Mesendoderm (in vitro differentiated cells): ENCODE measurements at regions not wholly inside any gene's neighbourhood (a gene's known extent, or its start where the extent isn't known, plus 50 kb on each side); places are given as distances from the start of the nearest gene placed in this dataset.
A peak's percentile ranks its signal among the peaks of the same experiment; 100 is the strongest.

ENCODE experiments used
- DNase-seq: peaks from one replicate; pipeline ENCODE4 v3.0.0; 2013
- H2AK5ac ChIP-seq: 2 replicates; pipeline ENCODE4 v1.6.1; 2013; ENCODE audit warnings: low read length, inconsistent platforms
- H2BK120ac ChIP-seq: 2 replicates; pipeline ENCODE4 v1.6.1; 2013; ENCODE audit warnings: low read depth, mild to moderate bottlenecking, low read length, moderate library complexity, mixed read lengths
- H2BK15ac ChIP-seq: replicated peaks from 2 replicates; pipeline ENCODE4 v1.6.1; 2013; ENCODE audit warnings: low read depth, mild to moderate bottlenecking, moderate library complexity
- H2BK5ac ChIP-seq: 2 replicates; pipeline ENCODE4 v1.6.1; 2013; ENCODE audit warnings: low read length, inconsistent platforms
- H3K18ac ChIP-seq: 2 replicates; pipeline ENCODE4 v1.6.1; 2013; ENCODE audit warnings: mild to moderate bottlenecking, low read length, mixed read lengths
- H3K23ac ChIP-seq: one replicate; pipeline ENCODE4 v1.6.1; 2013; ENCODE audit warnings: low read length
- H3K27ac ChIP-seq: 2 replicates; pipeline ENCODE4 v1.5.1; 2013; ENCODE audit warnings: low read depth, mild to moderate bottlenecking, inconsistent platforms, low read length, moderate library complexity
- H3K27me3 ChIP-seq: 2 replicates; pipeline ENCODE4 v1.6.1; 2013; ENCODE audit warnings: low read length, control low read depth, mild to moderate bottlenecking, inconsistent platforms; ENCODE audit not compliant: insufficient read depth, poor library complexity
- H3K36me3 ChIP-seq: 2 replicates; pipeline ENCODE4 v1.6.1; 2013; ENCODE audit warnings: low read length, inconsistent platforms; ENCODE audit not compliant: control insufficient read depth, insufficient read depth
- H3K4ac ChIP-seq: one replicate; pipeline ENCODE4 v1.6.1; 2013; ENCODE audit warnings: low read depth, mild to moderate bottlenecking, low read length, moderate library complexity
- H3K4me1 ChIP-seq: 2 replicates; pipeline ENCODE4 v1.6.1; 2013; ENCODE audit warnings: low read depth, low read length, inconsistent platforms; ENCODE audit not compliant: control insufficient read depth
- H3K4me2 ChIP-seq: 2 replicates; pipeline ENCODE4 v1.6.1; 2013; ENCODE audit warnings: low read length
- H3K4me3 ChIP-seq: 2 replicates; pipeline ENCODE4 v1.5.1; 2013; ENCODE audit warnings: mild to moderate bottlenecking, low read length
- H3K56ac ChIP-seq: one replicate; pipeline ENCODE4 v1.6.1; 2013; ENCODE audit warnings: low read length
- H3K79me1 ChIP-seq: 2 replicates; pipeline ENCODE4 v1.6.1; 2013; ENCODE audit warnings: low read length, inconsistent platforms
- H3K79me2 ChIP-seq: 2 replicates; pipeline ENCODE4 v1.6.1; 2013; ENCODE audit warnings: mild to moderate bottlenecking, low read length; ENCODE audit not compliant: control insufficient read depth, insufficient read depth
- H3K9ac ChIP-seq: 2 replicates; pipeline ENCODE4 v1.6.1; 2013; ENCODE audit warnings: low read length, inconsistent platforms
- H4K5ac ChIP-seq: one replicate; pipeline ENCODE4 v1.6.1; 2013; ENCODE audit warnings: low read length
- H4K8ac ChIP-seq: one replicate; pipeline ENCODE4 v1.6.1; 2013; ENCODE audit warnings: low read depth, mild to moderate bottlenecking, control low read depth, low read length, moderate library complexity
- WGBS: extraction: QIAGEN DNeasy Blood & Tissue Kit; methylation state at CpG from one replicate; pipeline ENCODE4 v1.1.7; 2013; ENCODE audit warnings: low lambda C conversion rate, missing lambda C conversion rate; ENCODE audit not compliant: insufficient coverage; ENCODE audit errors: extremely low coverage; 5-methylcytosine and 5-hydroxymethylcytosine counted together

DNA sequence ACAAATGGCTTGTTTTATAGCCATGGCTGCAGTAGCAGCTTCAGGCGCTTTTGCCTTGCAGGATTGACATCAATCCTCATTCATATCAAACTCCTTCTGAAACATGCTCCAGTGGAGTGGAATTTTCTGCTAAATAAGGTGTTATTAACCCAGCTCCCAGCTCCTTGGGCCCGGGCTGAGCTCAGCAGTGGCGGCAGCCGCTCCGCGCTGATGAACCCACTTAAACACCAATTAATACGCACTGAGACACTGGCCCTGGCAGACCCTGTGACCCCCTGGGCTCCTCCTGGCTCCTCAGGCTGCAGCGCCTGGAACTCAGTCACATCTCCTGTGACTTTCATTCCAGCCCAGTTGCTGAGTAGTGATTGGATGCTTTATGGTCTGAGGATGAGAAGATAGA lies 137.4 kb upstream of the GRIK3 start:
- Histone ChIP-seq H3K4me3 (no peak overlapping the region), H3K18ac (no peak overlapping the region)
- WGBS = no CpG with 5 or more reads among the region's 8 CpGs

DNA sequence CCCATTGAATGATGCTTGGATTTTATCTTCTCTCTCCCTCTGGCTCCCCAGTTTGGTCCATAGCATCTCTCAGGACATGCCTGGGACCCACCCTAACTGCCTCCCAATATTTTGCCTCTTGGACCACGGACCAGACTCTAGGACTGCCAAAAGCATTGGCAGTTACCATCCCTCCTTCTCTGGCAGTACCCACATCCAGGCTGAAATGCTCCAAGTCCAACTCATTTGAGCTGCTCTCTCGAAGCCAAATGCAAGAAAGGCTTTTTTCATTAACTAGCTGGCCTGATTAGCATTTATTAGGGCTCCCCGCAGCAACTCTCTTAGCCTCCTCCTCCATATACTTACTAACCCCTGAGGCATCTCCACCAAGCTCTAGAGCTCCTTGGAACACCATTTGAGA lies 140.0 kb upstream of the GRIK3 start:
- H3K23ac ChIP-seq = no peak overlapping the region
- H3K9ac ChIP-seq = no peak overlapping the region
- H3K27me3 ChIP-seq = no peaks in the 10 kb centered on the region
- no peak overlapping the region for H4K8ac ChIP-seq
- no peak for DNase-seq
- no peak overlapping the region for H3K4me3 ChIP-seq
- H4K5ac ChIP-seq = no peak overlapping the region
- no peak overlapping the region for H3K4me2 ChIP-seq
- WGBS = no CpG with 5 or more reads among the region's 3 CpGs
- no peak overlapping the region for H2AK5ac ChIP-seq
- no peak overlapping the region for H3K56ac ChIP-seq
- no peaks in the 10 kb centered on the region for H3K79me1 ChIP-seq
- H2BK15ac ChIP-seq = no peak overlapping the region
- peak overlapping the region; percentile 7 for H2BK120ac ChIP-seq
- H3K27ac ChIP-seq = no peak overlapping the region
- H3K36me3 ChIP-seq = no peaks in the 10 kb centered on the region
- peak overlapping the region; percentile 61 for H3K18ac ChIP-seq
- no peak overlapping the region for H2BK5ac ChIP-seq
- H3K79me2 ChIP-seq = no peaks in the 10 kb centered on the region
- no peak overlapping the region for H3K4ac ChIP-seq
- peaks cover 3% of the 10 kb centered on the region for H3K4me1 ChIP-seq

More for the DNA sequence above, 137.4 kb upstream of the GRIK3 start:
- H3K4ac ChIP-seq = no peak overlapping the region
- no peak overlapping the region for H3K27ac ChIP-seq
- H3K9ac ChIP-seq = no peak overlapping the region
- no peaks in the 10 kb centered on the region for H3K27me3 ChIP-seq
- H3K23ac ChIP-seq = no peak overlapping the region
- no peaks in the 10 kb centered on the region for H3K36me3 ChIP-seq
- no peaks in the 10 kb centered on the region for H3K79me2 ChIP-seq
- no peak overlapping the region for H4K5ac ChIP-seq
- DNase-seq = no peak
- H2BK120ac ChIP-seq = no peak overlapping the region
- H2BK5ac ChIP-seq = no peak overlapping the region
- no peaks in the 10 kb centered on the region for H3K79me1 ChIP-seq
- no peak overlapping the region for H2AK5ac ChIP-seq
- H3K4me2 ChIP-seq = no peak overlapping the region
- H4K8ac ChIP-seq = no peak overlapping the region
- H2BK15ac ChIP-seq = no peak overlapping the region
- H3K4me1 ChIP-seq = peaks cover 3% of the 10 kb centered on the region
- no peak overlapping the region for H3K56ac ChIP-seq

GRCh38 chr1:37174876-37175275 lies 140.6 kb upstream of the GRIK3 start:
- no peak overlapping the region for H2BK15ac ChIP-seq
- peak overlapping the region; percentile 76 for H3K18ac ChIP-seq
- H2BK5ac ChIP-seq = no peak overlapping the region
- H3K36me3 ChIP-seq = no peaks in the 10 kb centered on the region
- WGBS = no CpG with 5 or more reads among the region's 2 CpGs
- H3K27me3 ChIP-seq = no peaks in the 10 kb centered on the region
- H3K9ac ChIP-seq = no peak overlapping the region
- H3K4ac ChIP-seq = no peak overlapping the region
- H3K4me1 ChIP-seq = peaks cover 3% of the 10 kb centered on the region
- DNase-seq = peak; percentile 86
- H3K27ac ChIP-seq = no peak overlapping the region
- H3K23ac ChIP-seq = no peak overlapping the region
- H3K4me2 ChIP-seq = no peak overlapping the region
- H2BK120ac ChIP-seq = peak overlapping the region; percentile 7
- no peak overlapping the region for H4K5ac ChIP-seq
- no peaks in the 10 kb centered on the region for H3K79me2 ChIP-seq
- H2AK5ac ChIP-seq = no peak overlapping the region
- H3K79me1 ChIP-seq = no peaks in the 10 kb centered on the region
- no peak overlapping the region for H3K4me3 ChIP-seq
- no peak overlapping the region for H3K56ac ChIP-seq
- H4K8ac ChIP-seq = no peak overlapping the region

DNA sequence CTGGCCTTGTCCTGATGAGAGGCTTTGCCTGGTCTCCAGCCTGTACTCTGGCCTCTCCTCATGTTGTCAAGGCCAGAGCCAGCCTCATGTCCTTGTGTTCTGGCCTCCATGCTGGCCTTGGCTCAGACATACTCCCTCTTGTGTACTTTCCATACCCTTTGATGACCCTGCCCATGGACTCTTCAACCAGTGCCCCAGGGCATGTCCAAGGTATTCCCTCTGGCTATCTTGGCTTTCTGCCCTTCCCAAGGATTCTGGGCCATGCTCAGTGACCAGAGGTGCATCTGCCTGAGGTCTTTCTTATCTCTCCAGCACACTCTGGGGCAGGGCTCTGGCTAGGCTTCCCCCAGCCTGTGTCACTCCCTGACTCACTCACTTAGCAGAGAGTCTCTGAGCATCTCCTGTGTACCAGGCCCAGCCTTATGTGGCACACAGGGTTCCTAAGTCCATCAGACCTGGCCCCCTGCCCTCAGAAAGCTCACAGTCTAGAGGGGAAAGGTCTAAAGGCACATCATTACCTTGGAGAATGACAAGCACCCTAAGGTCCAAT lies 141.4 kb upstream of the GRIK3 start:
- peak overlapping the region; percentile 8 for H3K4ac ChIP-seq
- peaks cover 3% of the 10 kb centered on the region for H3K4me1 ChIP-seq
- H3K27ac ChIP-seq = no peak overlapping the region
- no peak overlapping the region for H2BK15ac ChIP-seq
- H3K56ac ChIP-seq = no peak overlapping the region
- no peak overlapping the region for H3K23ac ChIP-seq
- no peak overlapping the region for H4K5ac ChIP-seq
- DNase-seq = no peak
- H3K36me3 ChIP-seq = no peaks in the 10 kb centered on the region
- H2BK120ac ChIP-seq = no peak overlapping the region
- no peak overlapping the region for H3K4me2 ChIP-seq
- no peak overlapping the region for H3K18ac ChIP-seq
- no peaks in the 10 kb centered on the region for H3K79me1 ChIP-seq
- H4K8ac ChIP-seq = no peak overlapping the region
- H2BK5ac ChIP-seq = no peak overlapping the region
- no peaks in the 10 kb centered on the region for H3K79me2 ChIP-seq
- no peak overlapping the region for H3K4me3 ChIP-seq
- H3K27me3 ChIP-seq = no peaks in the 10 kb centered on the region
- H3K9ac ChIP-seq = no peak overlapping the region
- H2AK5ac ChIP-seq = no peak overlapping the region

- WGBS = no CpG with 5 or more reads among the region's 1 CpG
Observed at GRCh38 chr1:37176269-37176668, 142.0 kb upstream of the GRIK3 start.

GRCh38 chr1:37177230-37177864 lies 143.0 kb upstream of the GRIK3 start:
- no peaks in the 10 kb centered on the region for H3K79me1 ChIP-seq
- H4K8ac ChIP-seq = no peak overlapping the region
- H3K23ac ChIP-seq = no peak overlapping the region
- H3K36me3 ChIP-seq = no peaks in the 10 kb centered on the region
- H2BK5ac ChIP-seq = no peak overlapping the region
- WGBS = no CpG with 5 or more reads among the region's 10 CpGs
- no peak overlapping the region for H3K56ac ChIP-seq
- no peak overlapping the region for H2AK5ac ChIP-seq
- H2BK15ac ChIP-seq = no peak overlapping the region
- H3K18ac ChIP-seq = no peak overlapping the region
- peak; percentile 85 for DNase-seq
- H3K4me3 ChIP-seq = no peak overlapping the region
- H3K27me3 ChIP-seq = no peaks in the 10 kb centered on the region
- H3K4me2 ChIP-seq = no peak overlapping the region
- H3K27ac ChIP-seq = no peak overlapping the region
- H4K5ac ChIP-seq = no peak overlapping the region
- no peak overlapping the region for H3K4ac ChIP-seq
- no peak overlapping the region for H2BK120ac ChIP-seq
- peaks cover 3% of the 10 kb centered on the region for H3K4me1 ChIP-seq
- H3K79me2 ChIP-seq = no peaks in the 10 kb centered on the region
- no peak overlapping the region for H3K9ac ChIP-seq

More at GRCh38 chr1:37176269-37176668, 142.0 kb upstream of the GRIK3 start:
- no peak overlapping the region for H3K56ac ChIP-seq
- H3K27ac ChIP-seq = no peak overlapping the region
- no peak overlapping the region for H2BK5ac ChIP-seq
- DNase-seq = no peak
- peak overlapping the region; percentile 22 for H2AK5ac ChIP-seq
- no peak overlapping the region for H3K4ac ChIP-seq
- no peaks in the 10 kb centered on the region for H3K36me3 ChIP-seq
- H3K9ac ChIP-seq = no peak overlapping the region
- H3K23ac ChIP-seq = no peak overlapping the region
- peaks cover 3% of the 10 kb centered on the region for H3K4me1 ChIP-seq
- H3K27me3 ChIP-seq = no peaks in the 10 kb centered on the region
- no peak overlapping the region for H4K5ac ChIP-seq
- no peaks in the 10 kb centered on the region for H3K79me1 ChIP-seq
- no peak overlapping the region for H2BK120ac ChIP-seq
- no peaks in the 10 kb centered on the region for H3K79me2 ChIP-seq
- no peak overlapping the region for H2BK15ac ChIP-seq
- no peak overlapping the region for H3K4me2 ChIP-seq
- H3K18ac ChIP-seq = no peak overlapping the region
- H4K8ac ChIP-seq = no peak overlapping the region
- H3K4me3 ChIP-seq = no peak overlapping the region
